ENCODE measurements at regions not wholly inside any gene's neighbourhood (a gene's known extent, or its start where the extent isn't known, plus 50 kb on each side); places are given as distances from the start of the nearest gene placed in this dataset.

DNA sequence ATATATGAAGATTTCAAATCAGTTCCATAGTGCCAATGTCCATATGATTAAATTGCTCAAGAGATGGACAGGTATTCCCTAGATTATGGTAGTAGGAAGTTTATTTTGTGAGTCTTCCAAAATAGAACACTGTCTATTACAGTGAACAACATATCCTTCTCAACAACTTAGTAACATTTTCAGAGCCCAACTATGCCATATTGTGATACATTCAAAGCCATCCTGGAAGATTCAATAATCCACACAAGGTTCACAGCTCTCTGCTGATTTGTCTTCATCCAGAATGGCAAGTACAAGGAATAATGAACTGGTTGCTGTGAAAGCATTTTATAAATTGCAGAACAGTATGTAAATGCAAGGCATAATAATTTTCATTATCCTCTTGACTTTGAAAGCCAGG lies 213.9 kb downstream of the CHRM2 start:
- TF ChIP-seq, protein P1, sequence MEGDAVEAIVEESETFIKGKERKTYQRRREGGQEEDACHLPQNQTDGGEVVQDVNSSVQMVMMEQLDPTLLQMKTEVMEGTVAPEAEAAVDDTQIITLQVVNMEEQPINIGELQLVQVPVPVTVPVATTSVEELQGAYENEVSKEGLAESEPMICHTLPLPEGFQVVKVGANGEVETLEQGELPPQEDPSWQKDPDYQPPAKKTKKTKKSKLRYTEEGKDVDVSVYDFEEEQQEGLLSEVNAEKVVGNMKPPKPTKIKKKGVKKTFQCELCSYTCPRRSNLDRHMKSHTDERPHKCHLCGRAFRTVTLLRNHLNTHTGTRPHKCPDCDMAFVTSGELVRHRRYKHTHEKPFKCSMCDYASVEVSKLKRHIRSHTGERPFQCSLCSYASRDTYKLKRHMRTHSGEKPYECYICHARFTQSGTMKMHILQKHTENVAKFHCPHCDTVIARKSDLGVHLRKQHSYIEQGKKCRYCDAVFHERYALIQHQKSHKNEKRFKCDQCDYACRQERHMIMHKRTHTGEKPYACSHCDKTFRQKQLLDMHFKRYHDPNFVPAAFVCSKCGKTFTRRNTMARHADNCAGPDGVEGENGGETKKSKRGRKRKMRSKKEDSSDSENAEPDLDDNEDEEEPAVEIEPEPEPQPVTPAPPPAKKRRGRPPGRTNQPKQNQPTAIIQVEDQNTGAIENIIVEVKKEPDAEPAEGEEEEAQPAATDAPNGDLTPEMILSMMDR (conservative IDR thresholded peaks at IDR 0.05; ENCODE audit: low read length) = no peak
- TF ChIP-seq EZH2phosphoT487 (IDR thresholded peaks at IDR 0.05; ENCODE audit: borderline replicate concordance) = no peak
- H3K9ac ChIP-seq (ENCODE audit: low read depth, low read length, poor library complexity, severe bottlenecking) = no peak overlapping the region

GRCh38 chr7:137081321-137082093 lies 213.1 kb downstream of the CHRM2 start:
- Histone ChIP-seq H3K4me2 (ENCODE audit: low read depth, low read length, poor library complexity, severe bottlenecking) (no peak overlapping the region), H2AFZ (ENCODE audit: low read length) (no peak overlapping the region), H3K27me3 (ENCODE audit: insufficient read depth, low read length, poor library complexity, severe bottlenecking) (no peaks in the 10 kb centered on the region), H3K4me3 (ENCODE audit: low read length, poor library complexity, severe bottlenecking) (no peak overlapping the region), H3K9me2 (replicated peaks; ENCODE audit: low read depth, low read length) (no peaks in the 10 kb centered on the region), H3K9ac (ENCODE audit: low read depth, low read length, poor library complexity, severe bottlenecking) (no peak overlapping the region), H3K4me1 (ENCODE audit: insufficient read depth, low read length, poor library complexity, severe bottlenecking) (no peaks in the 10 kb centered on the region), H4K20me1 (ENCODE audit: insufficient read depth, low read length, poor library complexity, severe bottlenecking) (no peaks in the 10 kb centered on the region), H3F3A (ENCODE audit: low read depth) (no peaks in the 10 kb centered on the region), H3K79me2 (ENCODE audit: insufficient read depth, low read length) (no peaks in the 10 kb centered on the region), H3K36me3 (ENCODE audit: insufficient read depth, low read length) (no peaks in the 10 kb centered on the region), H3K9me3 (ENCODE audit: insufficient read depth, low read depth, low read length) (no peaks in the 10 kb centered on the region)
- TF ChIP-seq EZH2phosphoT487 (IDR thresholded peaks at IDR 0.05; ENCODE audit: borderline replicate concordance) = no peak
- TF ChIP-seq, protein P1 (conservative IDR thresholded peaks at IDR 0.05; ENCODE audit: low read length) = no peak

More for the DNA sequence above, 213.9 kb downstream of the CHRM2 start:
- Histone ChIP-seq H3F3A (ENCODE audit: low read depth) (no peaks in the 10 kb centered on the region), H4K20me1 (ENCODE audit: insufficient read depth, low read length, poor library complexity, severe bottlenecking) (no peaks in the 10 kb centered on the region), H3K9me3 (ENCODE audit: insufficient read depth, low read depth, low read length) (no peaks in the 10 kb centered on the region), H3K79me2 (ENCODE audit: insufficient read depth, low read length) (no peaks in the 10 kb centered on the region), H3K9me2 (replicated peaks; ENCODE audit: low read depth, low read length) (no peaks in the 10 kb centered on the region), H3K4me3 (ENCODE audit: low read length, poor library complexity, severe bottlenecking) (no peak overlapping the region), H3K4me1 (ENCODE audit: insufficient read depth, low read length, poor library complexity, severe bottlenecking) (no peaks in the 10 kb centered on the region), H3K27me3 (ENCODE audit: insufficient read depth, low read length, poor library complexity, severe bottlenecking) (no peaks in the 10 kb centered on the region), H3K4me2 (ENCODE audit: low read depth, low read length, poor library complexity, severe bottlenecking) (no peak overlapping the region), H3K36me3 (ENCODE audit: insufficient read depth, low read length) (no peaks in the 10 kb centered on the region), H2AFZ (ENCODE audit: low read length) (no peak overlapping the region)

DNA sequence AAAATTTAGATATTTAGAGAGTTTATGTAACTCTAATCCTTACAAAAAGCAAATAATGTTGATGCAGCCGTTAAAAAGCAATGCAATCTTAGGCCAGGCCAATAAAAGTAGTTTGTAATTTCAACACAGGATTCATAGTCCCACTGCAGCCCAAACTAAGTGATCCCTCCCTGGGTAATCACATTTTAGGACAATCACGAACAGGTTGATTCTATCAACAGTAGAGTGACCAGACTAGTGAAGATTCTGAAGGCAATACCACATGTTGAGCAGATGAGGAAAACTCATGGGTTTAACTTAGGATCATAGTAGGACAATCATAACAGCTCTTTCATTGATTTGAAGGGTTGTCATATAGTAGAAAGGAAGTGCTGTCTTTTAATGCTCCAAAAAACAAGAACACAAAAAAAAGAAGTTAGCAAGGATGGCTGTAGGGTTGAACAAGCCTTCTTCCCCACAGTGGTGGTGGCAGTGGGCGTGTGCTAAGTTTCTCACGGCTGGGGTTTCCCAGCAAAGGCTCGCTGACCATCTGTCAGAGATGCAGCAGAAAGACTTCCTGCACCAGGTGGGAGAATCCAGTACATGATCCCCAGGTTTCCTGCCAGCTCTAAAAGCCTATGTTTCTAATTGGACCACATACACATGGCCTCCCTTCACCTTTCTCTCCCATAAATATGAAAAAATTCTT lies 212.2 kb downstream of the CHRM2 start:
- TF ChIP-seq, protein P1 (conservative IDR thresholded peaks at IDR 0.05; ENCODE audit: low read length) = no peak
- TF ChIP-seq EZH2phosphoT487 (IDR thresholded peaks at IDR 0.05; ENCODE audit: borderline replicate concordance) = no peak
- Histone ChIP-seq H3K9me3 (ENCODE audit: insufficient read depth, low read depth, low read length) (no peaks in the 10 kb centered on the region), H3K79me2 (ENCODE audit: insufficient read depth, low read length) (no peaks in the 10 kb centered on the region), H4K20me1 (ENCODE audit: insufficient read depth, low read length, poor library complexity, severe bottlenecking) (no peaks in the 10 kb centered on the region), H3K36me3 (ENCODE audit: insufficient read depth, low read length) (no peaks in the 10 kb centered on the region), H3K4me1 (ENCODE audit: insufficient read depth, low read length, poor library complexity, severe bottlenecking) (no peaks in the 10 kb centered on the region), H3K4me3 (ENCODE audit: low read length, poor library complexity, severe bottlenecking) (no peak overlapping the region), H2AFZ (ENCODE audit: low read length) (no peak overlapping the region), H3K27me3 (ENCODE audit: insufficient read depth, low read length, poor library complexity, severe bottlenecking) (no peaks in the 10 kb centered on the region), H3K4me2 (ENCODE audit: low read depth, low read length, poor library complexity, severe bottlenecking) (no peak overlapping the region), H3K9me2 (replicated peaks; ENCODE audit: low read depth, low read length) (no peaks in the 10 kb centered on the region), H3F3A (ENCODE audit: low read depth) (no peaks in the 10 kb centered on the region), H3K9ac (ENCODE audit: low read depth, low read length, poor library complexity, severe bottlenecking) (no peak overlapping the region)
